Mesenchymal stem cell (in vitro differentiated cells and primary cell): ENCODE measurements at regions not wholly inside any gene's neighbourhood (a gene's known extent, or its start where the extent isn't known, plus 50 kb on each side); places are given as distances from the start of the nearest gene placed in this dataset.

Source experiments
- DNase-seq: peaks from one replicate; pipeline ENCODE4 v3.0.0-alpha.2; 2013
- H2AFZ ChIP-seq: one replicate; pipeline ENCODE4 v1.6.1; 2013; ENCODE audit warnings: low read depth, mild to moderate bottlenecking, control low read depth, inconsistent platforms, low read length, moderate library complexity
- H2AK5ac ChIP-seq: 2 replicates; pipeline ENCODE4 v1.6.1; 2013; ENCODE audit warnings: low read length, moderate library complexity, mild to moderate bottlenecking, inconsistent platforms; ENCODE audit not compliant: severe bottlenecking
- H2BK120ac ChIP-seq: one replicate; pipeline ENCODE4 v1.6.1; 2013; ENCODE audit warnings: low read depth, mild to moderate bottlenecking, inconsistent platforms, low read length, moderate library complexity
- H2BK12ac ChIP-seq, 2 experiments: one replicate each; pipeline ENCODE4 v1.6.1; 2013; ENCODE audit warnings: inconsistent platforms in 2 of 2, low read length in 2 of 2, mild to moderate bottlenecking in 2 of 2, moderate library complexity in 2 of 2, control low read depth in 1 of 2
- H2BK15ac ChIP-seq: one replicate; pipeline ENCODE4 v1.6.1; 2013; ENCODE audit warnings: mild to moderate bottlenecking, low read depth, inconsistent platforms; ENCODE audit not compliant: poor library complexity, severe bottlenecking
- H2BK5ac ChIP-seq: 2 replicates; pipeline ENCODE4 v1.6.1; 2013; ENCODE audit warnings: low read depth, mild to moderate bottlenecking, low read length, control low read depth, inconsistent platforms; ENCODE audit not compliant: poor library complexity, severe bottlenecking
- H3K14ac ChIP-seq, 2 experiments: one replicate each; pipeline ENCODE4 v1.6.1; 2013; ENCODE audit warnings: inconsistent platforms in 2 of 2, low read length in 2 of 2, control low read depth in 1 of 2, mild to moderate bottlenecking in 1 of 2, moderate library complexity in 1 of 2
- H3K18ac ChIP-seq, 2 experiments: one replicate each; pipeline ENCODE4 v1.6.1; 2013; ENCODE audit warnings: inconsistent platforms in 2 of 2, low read length in 2 of 2, control low read depth in 1 of 2, low read depth in 1 of 2, mild to moderate bottlenecking in 1 of 2
- H3K23ac ChIP-seq, 2 experiments: one replicate each; pipeline ENCODE4 v1.6.1; 2013; ENCODE audit warnings: inconsistent platforms in 2 of 2, low read length in 2 of 2, mild to moderate bottlenecking in 2 of 2, moderate library complexity in 2 of 2, control low read depth in 1 of 2
- H3K27ac ChIP-seq: 2 replicates; pipeline ENCODE4 v1.5.1; 2013; ENCODE audit warnings: mild to moderate bottlenecking, moderate library complexity, low read length, control low read depth, inconsistent platforms; ENCODE audit not compliant: poor library complexity, severe bottlenecking
- H3K27me3 ChIP-seq, 2 experiments: 2 replicates each; pipeline versions ENCODE4 v1.6.1 to v1.7.0; 2013; ENCODE audit warnings: low read length in 2 of 2, mild to moderate bottlenecking in 2 of 2, moderate library complexity in 2 of 2, control low read depth in 1 of 2, inconsistent platforms in 1 of 2; ENCODE audit not compliant: control insufficient read depth in 1 of 2, insufficient read depth in 1 of 2
- H3K36me3 ChIP-seq, 2 experiments: 2 replicates each; pipeline versions ENCODE4 v1.6.1 to v1.7.0; 2013; ENCODE audit warnings: low read length in 2 of 2, control low read depth in 1 of 2, inconsistent platforms in 1 of 2, low read depth in 1 of 2, mild to moderate bottlenecking in 1 of 2; ENCODE audit not compliant: insufficient read depth in 2 of 2, control insufficient read depth in 1 of 2
- H3K4ac ChIP-seq, 2 experiments: one replicate each; pipeline ENCODE4 v1.6.1; 2013; ENCODE audit warnings: inconsistent platforms in 2 of 2, low read length in 2 of 2, mild to moderate bottlenecking in 2 of 2, moderate library complexity in 2 of 2, control low read depth in 1 of 2, low read depth in 1 of 2
- H3K4me1 ChIP-seq: 2 replicates; pipeline ENCODE4 v1.6.1; 2013; ENCODE audit warnings: low read depth, low read length, control low read depth; ENCODE audit not compliant: control insufficient read depth, insufficient read depth
- H3K4me2 ChIP-seq: 2 replicates; pipeline ENCODE4 v1.6.1; 2013; ENCODE audit warnings: low read length, mild to moderate bottlenecking, inconsistent platforms; ENCODE audit not compliant: poor library complexity, severe bottlenecking
- H3K4me3 ChIP-seq, 2 experiments: 2 replicates each; pipeline versions ENCODE4 v1.5.1 to v1.7.0; 2013; ENCODE audit warnings: low read length in 2 of 2, mild to moderate bottlenecking in 2 of 2, control low read depth in 1 of 2, low read depth in 1 of 2; ENCODE audit not compliant: insufficient read depth in 1 of 2
- H3K79me1 ChIP-seq: replicated peaks from 2 replicates; pipeline ENCODE4 v1.6.1; 2013; ENCODE audit warnings: mild to moderate bottlenecking, control low read depth, low read length, inconsistent platforms; ENCODE audit not compliant: poor library complexity, severe bottlenecking
- H3K9ac ChIP-seq: 2 replicates; pipeline ENCODE4 v1.7.0; 2013; ENCODE audit warnings: mild to moderate bottlenecking, low read length, moderate library complexity
- H3K9me3 ChIP-seq: 2 replicates; pipeline ENCODE4 v1.7.0; 2013; ENCODE audit warnings: mild to moderate bottlenecking, low read length; ENCODE audit not compliant: control insufficient read depth
- H4K8ac ChIP-seq: one replicate; pipeline ENCODE4 v1.6.1; 2013; ENCODE audit warnings: inconsistent platforms, mild to moderate bottlenecking, low read length, moderate library complexity
- H4K91ac ChIP-seq: one replicate; pipeline ENCODE4 v1.6.1; 2013; ENCODE audit warnings: mild to moderate bottlenecking, low read length, inconsistent platforms
- WGBS: methylation state at CpG from one replicate; pipeline ENCODE4 v1.1.7; 2013; ENCODE audit warnings: mixed read lengths; 5-methylcytosine and 5-hydroxymethylcytosine counted together

- no peaks in the 10 kb centered on the region for H3K36me3 ChIP-seq
- H3K4me2 ChIP-seq: no peak overlapping the region
- no peak overlapping the region for H2BK5ac ChIP-seq
- H2BK15ac ChIP-seq: no peak overlapping the region
- H3K4ac ChIP-seq: no peak overlapping the region
- no peak overlapping the region for H3K9ac ChIP-seq
- H3K4me3 ChIP-seq: no peak overlapping the region
- no peaks in the 10 kb centered on the region for H3K4me1 ChIP-seq
- H3K9me3 ChIP-seq: no peaks in the 10 kb centered on the region
- H2BK12ac ChIP-seq: no peak overlapping the region
- no peak for DNase-seq
- no peaks in the 10 kb centered on the region for H3K27me3 ChIP-seq
- H2AFZ ChIP-seq: no peak overlapping the region
- no peak overlapping the region for H2AK5ac ChIP-seq
- no peak overlapping the region for H3K27ac ChIP-seq
- no peak overlapping the region for H3K18ac ChIP-seq
- WGBS: no CpG with 5 or more reads among the region's 1 CpG
- H4K91ac ChIP-seq: no peak overlapping the region
- no peaks in the 10 kb centered on the region for H3K79me1 ChIP-seq
- no peak overlapping the region for H3K14ac ChIP-seq
- no peak overlapping the region for H3K23ac ChIP-seq
- H4K8ac ChIP-seq: no peak overlapping the region
- no peak overlapping the region for H2BK120ac ChIP-seq
Observed at GRCh38 chr20:4511776-4512175, 174.5 kb upstream of the PRNP start.

GRCh38 chr20:4509825-4510522, 176.3 kb upstream of the PRNP start:
- no peak overlapping the region for H4K91ac ChIP-seq
- H4K8ac ChIP-seq: no peak overlapping the region
- H2AK5ac ChIP-seq: no peak overlapping the region
- no peaks in the 10 kb centered on the region for H3K36me3 ChIP-seq
- H3K4me3 ChIP-seq: no peak overlapping the region
- no peak overlapping the region for H3K23ac ChIP-seq
- H2BK5ac ChIP-seq: no peak overlapping the region
- H2BK15ac ChIP-seq: no peak overlapping the region
- no peak overlapping the region for H3K14ac ChIP-seq
- H2BK12ac ChIP-seq: no peak overlapping the region
- H3K27me3 ChIP-seq: no peaks in the 10 kb centered on the region
- peak overlapping the region in 1 of 2 experiments; percentile 50 for H3K18ac ChIP-seq
- H3K4me1 ChIP-seq: no peaks in the 10 kb centered on the region
- no peaks in the 10 kb centered on the region for H3K9me3 ChIP-seq
- no CpG with 5 or more reads among the region's 3 CpGs for WGBS
- DNase-seq: no peak
- H2BK120ac ChIP-seq: no peak overlapping the region
- no peak overlapping the region for H3K9ac ChIP-seq
- H3K79me1 ChIP-seq: no peaks in the 10 kb centered on the region
- peak overlapping the region in 1 of 2 experiments; percentile 35 for H3K4ac ChIP-seq
- H3K27ac ChIP-seq: no peak overlapping the region
- H2AFZ ChIP-seq: no peak overlapping the region
- H3K4me2 ChIP-seq: no peak overlapping the region

GRCh38 chr20:4508773-4509172, 177.5 kb upstream of the PRNP start:
- H3K4me2 ChIP-seq: no peak overlapping the region
- no peak overlapping the region for H2BK15ac ChIP-seq
- no peaks in the 10 kb centered on the region for H3K4me1 ChIP-seq
- H3K9me3 ChIP-seq: no peaks in the 10 kb centered on the region
- no peak overlapping the region for H3K4ac ChIP-seq
- no peak overlapping the region for H2AK5ac ChIP-seq
- H4K8ac ChIP-seq: no peak overlapping the region
- DNase-seq: no peak
- H2AFZ ChIP-seq: no peak overlapping the region
- no peak overlapping the region for H3K27ac ChIP-seq
- H3K9ac ChIP-seq: no peak overlapping the region
- no peak overlapping the region for H3K14ac ChIP-seq
- no peak overlapping the region for H3K23ac ChIP-seq
- no peak overlapping the region for H3K4me3 ChIP-seq
- 78% methylated on average over 2 of the region's 3 CpGs for WGBS
- H2BK120ac ChIP-seq: no peak overlapping the region
- H3K18ac ChIP-seq: peak overlapping the region in 1 of 2 experiments; percentile 68
- H2BK12ac ChIP-seq: no peak overlapping the region
- H3K27me3 ChIP-seq: no peaks in the 10 kb centered on the region
- H4K91ac ChIP-seq: no peak overlapping the region
- no peaks in the 10 kb centered on the region for H3K79me1 ChIP-seq
- no peaks in the 10 kb centered on the region for H3K36me3 ChIP-seq
- no peak overlapping the region for H2BK5ac ChIP-seq

- no peak overlapping the region for H2BK5ac ChIP-seq
- DNase-seq: peak; percentile 70
- H3K9me3 ChIP-seq: no peaks in the 10 kb centered on the region
- H3K4me1 ChIP-seq: no peaks in the 10 kb centered on the region
- H3K36me3 ChIP-seq: no peaks in the 10 kb centered on the region
- no peak overlapping the region for H3K4me2 ChIP-seq
- H2BK12ac ChIP-seq: no peak overlapping the region
- H2BK120ac ChIP-seq: no peak overlapping the region
- H3K4me3 ChIP-seq: no peak overlapping the region
- H4K8ac ChIP-seq: no peak overlapping the region
- H3K18ac ChIP-seq: no peak overlapping the region
- H2AK5ac ChIP-seq: no peak overlapping the region
- H4K91ac ChIP-seq: no peak overlapping the region
- H3K23ac ChIP-seq: no peak overlapping the region
- H3K27ac ChIP-seq: peak overlapping the region; percentile 6
- 8% methylated on average over 5 of the region's 6 CpGs for WGBS
- no peak overlapping the region for H3K4ac ChIP-seq
- no peak overlapping the region for H2AFZ ChIP-seq
- H3K14ac ChIP-seq: no peak overlapping the region
- no peaks in the 10 kb centered on the region for H3K27me3 ChIP-seq
- H3K9ac ChIP-seq: peak overlapping the region; percentile 64
- H3K79me1 ChIP-seq: no peaks in the 10 kb centered on the region
- no peak overlapping the region for H2BK15ac ChIP-seq
Observed at GRCh38 chr20:4507288-4507719, 179.0 kb upstream of the PRNP start.
